ENCODE measurements at regions not wholly inside any gene's neighbourhood (a gene's known extent, or its start where the extent isn't known, plus 50 kb on each side); places are given as distances from the start of the nearest gene placed in this dataset.

- TF ChIP-seq, protein P1, sequence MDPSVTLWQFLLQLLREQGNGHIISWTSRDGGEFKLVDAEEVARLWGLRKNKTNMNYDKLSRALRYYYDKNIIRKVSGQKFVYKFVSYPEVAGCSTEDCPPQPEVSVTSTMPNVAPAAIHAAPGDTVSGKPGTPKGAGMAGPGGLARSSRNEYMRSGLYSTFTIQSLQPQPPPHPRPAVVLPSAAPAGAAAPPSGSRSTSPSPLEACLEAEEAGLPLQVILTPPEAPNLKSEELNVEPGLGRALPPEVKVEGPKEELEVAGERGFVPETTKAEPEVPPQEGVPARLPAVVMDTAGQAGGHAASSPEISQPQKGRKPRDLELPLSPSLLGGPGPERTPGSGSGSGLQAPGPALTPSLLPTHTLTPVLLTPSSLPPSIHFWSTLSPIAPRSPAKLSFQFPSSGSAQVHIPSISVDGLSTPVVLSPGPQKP (IDR thresholded peaks at IDR 0.05; ENCODE audit: low read depth, low read length) = no peak
- TF ChIP-seq EP300 (IDR thresholded peaks at IDR 0.05; ENCODE audit: borderline replicate concordance in 1 of 2, control insufficient read depth in 1 of 2, low read depth in 2 of 2, low read length in 2 of 2) (no peak), MTA2 (IDR thresholded peaks at IDR 0.05; ENCODE audit: low read depth) (no peak)
Measured at GRCh38 chr2:239684996-239685395, 284.2 kb upstream of the HDAC4 start (continued).

GRCh38 chr2:239684271-239684810, 283.5 kb upstream of the HDAC4 start:
- H3K4me3 ChIP-seq = no peak overlapping the region
- no peaks in the 10 kb centered on the region; a peak in 3 of 4 replicates for H3K27me3 ChIP-seq (replicated peaks in 1 of 2; ENCODE audit: control insufficient read depth in 2 of 2, insufficient read depth in 2 of 2, low read length in 1 of 2)
- H4K20me1 ChIP-seq (ENCODE audit: control insufficient read depth, insufficient read depth) = no peaks in the 10 kb centered on the region
- no TSS peak for BruUV-seq (replicated peaks)
- TF ChIP-seq GATAD2B (conservative IDR thresholded peaks at IDR 0.05; ENCODE audit: low read depth) = no peak
- no peaks in the 10 kb centered on the region for H3K36me3 ChIP-seq (ENCODE audit: control insufficient read depth in 2 of 2, insufficient read depth in 2 of 2, low read length in 1 of 2)
- no peak overlapping the region for H3K9ac ChIP-seq (ENCODE audit: control insufficient read depth, insufficient read depth, low read length)
- ChIA-PET SMC1A (ENCODE audit: uncharacterized antibody, unreplicated experiment) (no interaction called here), RAD21 (ENCODE audit: unreplicated experiment) (no interaction called here), POLR2A (no interaction called here), CTCF (no interaction called here)
- no peak overlapping the region for H2AFZ ChIP-seq (ENCODE audit: control insufficient read depth, low read depth, low read length)
- 26% methylated on average over 6 of the region's 6 CpGs for WGBS (ENCODE audit: insufficient coverage, insufficient replicate concordance, low lambda C conversion rate, missing lambda C conversion rate)
- FAIRE-seq (no peak), ATAC-seq (no peak), DNase-seq (ENCODE audit: low read depth, low spot score) (no peak)
- H3K9me3 ChIP-seq (replicated peaks; ENCODE audit: control insufficient read depth, insufficient read depth, low read length) = no peaks in the 10 kb centered on the region
- H3K4me1 ChIP-seq (ENCODE audit: control insufficient read depth, insufficient read depth, low read length) = no peaks in the 10 kb centered on the region
- H3K4me2 ChIP-seq (ENCODE audit: control insufficient read depth, insufficient read depth) = no peak overlapping the region
- no peaks in the 10 kb centered on the region for H3K79me2 ChIP-seq (ENCODE audit: control insufficient read depth, insufficient read depth, low read length)
- no peak overlapping the region for H3K27ac ChIP-seq (ENCODE audit: control insufficient read depth, insufficient read depth)
- in situ Hi-C loops (cut with MboI) = no loop called here
- intact Hi-C loops (cut with micrococcal nuclease; ENCODE audit: unreplicated experiment) = no loop called here

- POLR2A ChIA-PET = no interaction called here
- BruUV-seq (replicated peaks) = no TSS peak
- no peak for ATAC-seq
- TF ChIP-seq BHLHE40 (IDR thresholded peaks at IDR 0.05; ENCODE audit: borderline replicate concordance in 1 of 2, low read depth in 2 of 2, low read length in 1 of 2) = no peak
- TF ChIP-seq, protein P2, sequence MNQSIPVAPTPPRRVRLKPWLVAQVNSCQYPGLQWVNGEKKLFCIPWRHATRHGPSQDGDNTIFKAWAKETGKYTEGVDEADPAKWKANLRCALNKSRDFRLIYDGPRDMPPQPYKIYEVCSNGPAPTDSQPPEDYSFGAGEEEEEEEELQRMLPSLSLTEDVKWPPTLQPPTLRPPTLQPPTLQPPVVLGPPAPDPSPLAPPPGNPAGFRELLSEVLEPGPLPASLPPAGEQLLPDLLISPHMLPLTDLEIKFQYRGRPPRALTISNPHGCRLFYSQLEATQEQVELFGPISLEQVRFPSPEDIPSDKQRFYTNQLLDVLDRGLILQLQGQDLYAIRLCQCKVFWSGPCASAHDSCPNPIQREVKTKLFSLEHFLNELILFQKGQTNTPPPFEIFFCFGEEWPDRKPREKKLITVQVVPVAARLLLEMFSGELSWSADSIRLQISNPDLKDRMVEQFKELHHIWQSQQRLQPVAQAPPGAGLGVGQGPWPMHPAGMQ (IDR thresholded peaks at IDR 0.05; ENCODE audit: borderline replicate concordance) = no peak
- in situ Hi-C loops (cut with MboI) (no loop called here), intact Hi-C loops (cut with micrococcal nuclease; ENCODE audit: unreplicated experiment) (no loop called here)
- Histone ChIP-seq H3K4me1 (ENCODE audit: control insufficient read depth, insufficient read depth, low read length) (no peaks in the 10 kb centered on the region), H3K36me3 (ENCODE audit: control insufficient read depth in 2 of 2, insufficient read depth in 2 of 2, low read length in 1 of 2) (no peaks in the 10 kb centered on the region), H3K4me3 (no peak overlapping the region), H2AFZ (ENCODE audit: control insufficient read depth, low read depth, low read length) (no peak overlapping the region), H3K27ac (ENCODE audit: control insufficient read depth, insufficient read depth) (no peak overlapping the region), H3K27me3 (replicated peaks in 1 of 2; ENCODE audit: control insufficient read depth in 2 of 2, insufficient read depth in 2 of 2, low read length in 1 of 2) (no peaks in the 10 kb centered on the region; a peak in 1 of 4 replicates), H3K9me3 (replicated peaks; ENCODE audit: control insufficient read depth, insufficient read depth, low read length) (no peaks in the 10 kb centered on the region), H4K20me1 (ENCODE audit: control insufficient read depth, insufficient read depth) (no peaks in the 10 kb centered on the region), H3K9ac (ENCODE audit: control insufficient read depth, insufficient read depth, low read length) (no peak overlapping the region), H3K4me2 (ENCODE audit: control insufficient read depth, insufficient read depth) (no peak overlapping the region), H3K79me2 (ENCODE audit: control insufficient read depth, insufficient read depth, low read length) (no peaks in the 10 kb centered on the region)
- DNase-seq (ENCODE audit: low read depth, low spot score) = no peak
- RAD21 ChIA-PET (ENCODE audit: unreplicated experiment) = no interaction called here
- WGBS (ENCODE audit: insufficient coverage, insufficient replicate concordance, low lambda C conversion rate, missing lambda C conversion rate) = 18% methylated on average over 2 of the region's 2 CpGs
- CTCF ChIA-PET = no interaction called here
- no peak for FAIRE-seq
- SMC1A ChIA-PET (ENCODE audit: uncharacterized antibody, unreplicated experiment) = interaction anchor here (0.7 kb wide), 2 partner anchors 832 to 1825 kb away, joined by 3 to 4 read pairs; no protein-coding TSS in a partner anchor
Measured at GRCh38 chr2:239682518-239682917, 281.7 kb upstream of the HDAC4 start.

Measured in GM12878 (cell line).